Natural killer cell (primary cell): ENCODE measurements at regions not wholly inside any gene's neighbourhood (a gene's known extent, or its start where the extent isn't known, plus 50 kb on each side); places are given as distances from the start of the nearest gene placed in this dataset.

Experiments used
- ATAC-seq, 3 donors: fragments of 150-1000 bp in 2 of 3; fragments of 200-7000 bp in 1 of 3; cut with Tn5 transposase; 1 replicate in 1 of 3; 2 replicates in 2 of 3; pipeline ENCODE4 v1.10.0; 2021; ENCODE audit warnings: mild to moderate bottlenecking in 2 of 3, moderate library complexity in 2 of 3
- DNase-seq, 2 donors: peaks; one replicate each; pipeline versions ENCODE4 v3.0.0 to v3.0.0-alpha.2; 2013 to 2021; ENCODE audit warnings: mixed read lengths in 1 of 2
- H3K27ac ChIP-seq: one replicate; pipeline ENCODE4 v1.5.1; 2013; ENCODE audit warnings: mild to moderate bottlenecking, low read length
- H3K27me3 ChIP-seq: one replicate; pipeline ENCODE4 v1.6.1; 2013; ENCODE audit warnings: low read length; ENCODE audit not compliant: control insufficient read depth, insufficient read depth
- H3K36me3 ChIP-seq: one replicate; pipeline ENCODE4 v1.6.1; 2013; ENCODE audit warnings: low read length; ENCODE audit not compliant: control insufficient read depth, insufficient read depth
- H3K4me1 ChIP-seq: one replicate; pipeline ENCODE4 v1.6.1; 2013; ENCODE audit warnings: low read length; ENCODE audit not compliant: control insufficient read depth, insufficient read depth
- H3K4me3 ChIP-seq: one replicate; pipeline ENCODE4 v1.5.1; 2013; ENCODE audit warnings: low read length
- H3K9me3 ChIP-seq: one replicate; pipeline ENCODE4 v1.6.1; 2013; ENCODE audit warnings: low read length; ENCODE audit not compliant: control insufficient read depth, insufficient read depth
- H3K27ac Mint-ChIP-seq, 2 donors: one replicate each; pipeline ENCODE4 v1.8.0; 2022; ENCODE audit warnings: mild to moderate bottlenecking in 2 of 2, mixed read lengths in 2 of 2, moderate library complexity in 1 of 2
- H3K27me3 Mint-ChIP-seq, 2 donors: one replicate each; pipeline ENCODE4 v1.8.0; 2022; ENCODE audit warnings: low read depth in 2 of 2, mixed read lengths in 2 of 2
- H3K36me3 Mint-ChIP-seq: one replicate; pipeline ENCODE4 v1.8.0; 2022; ENCODE audit warnings: mixed read lengths
- H3K4me1 Mint-ChIP-seq, 2 donors: one replicate each; pipeline ENCODE4 v1.8.0; 2022; ENCODE audit warnings: mixed read lengths in 2 of 2
- H3K4me3 Mint-ChIP-seq: one replicate; pipeline ENCODE4 v1.8.0; 2022; ENCODE audit warnings: mild to moderate bottlenecking, moderate library complexity, mixed read lengths
- H3K9me3 Mint-ChIP-seq, 2 donors: one replicate each; pipeline ENCODE4 v1.8.0; 2022; ENCODE audit warnings: mixed read lengths in 2 of 2
- WGBS: methylation state at CpG from one replicate; pipeline ENCODE4 v1.1.7; 2013; ENCODE audit warnings: missing lambda C conversion rate; ENCODE audit not compliant: insufficient coverage; 5-methylcytosine and 5-hydroxymethylcytosine counted together
- intact Hi-C: fragments of 100-400 bp; cut with micrococcal nuclease; formaldehyde crosslinking; loops from one replicate; pipeline ENCODE4 v1.14.2; 2022
- TF ChIP-seq, protein P1 (sequence below): fragments of 200-600 bp; IDR thresholded peaks from one replicate; pipeline ENCODE4 v1.8.0; 2022; ENCODE audit warnings: antibody characterized with exemption

DNA sequence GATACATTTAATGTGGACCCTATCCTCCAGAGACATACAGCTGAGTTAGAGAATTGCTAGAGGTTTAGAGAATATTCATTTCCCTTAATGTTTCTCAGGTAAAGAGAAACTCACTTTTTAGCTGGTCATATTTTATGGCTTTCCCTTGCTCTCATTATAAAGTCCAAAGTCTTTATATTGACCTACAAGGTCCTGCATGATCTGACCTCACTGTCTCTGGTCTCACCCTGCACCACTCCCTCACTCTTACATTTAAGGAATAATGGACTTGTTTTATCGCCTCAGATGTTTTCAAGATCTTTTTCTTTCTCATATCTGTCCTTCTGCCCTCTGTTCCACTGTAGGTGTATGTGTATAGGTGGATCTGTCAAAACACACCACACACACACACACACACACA, 597.3 kb downstream of the PLCL1 start:
- no peaks in the 10 kb centered on the region for H3K27me3 ChIP-seq
- ATAC-seq (no peak), DNase-seq (no peak)
- H3K9me3 ChIP-seq: no peaks in the 10 kb centered on the region
- H3K36me3 ChIP-seq: no peaks in the 10 kb centered on the region
- H3K4me1 Mint-ChIP-seq: no peaks in the 10 kb centered on the region
- TF ChIP-seq, protein P1, sequence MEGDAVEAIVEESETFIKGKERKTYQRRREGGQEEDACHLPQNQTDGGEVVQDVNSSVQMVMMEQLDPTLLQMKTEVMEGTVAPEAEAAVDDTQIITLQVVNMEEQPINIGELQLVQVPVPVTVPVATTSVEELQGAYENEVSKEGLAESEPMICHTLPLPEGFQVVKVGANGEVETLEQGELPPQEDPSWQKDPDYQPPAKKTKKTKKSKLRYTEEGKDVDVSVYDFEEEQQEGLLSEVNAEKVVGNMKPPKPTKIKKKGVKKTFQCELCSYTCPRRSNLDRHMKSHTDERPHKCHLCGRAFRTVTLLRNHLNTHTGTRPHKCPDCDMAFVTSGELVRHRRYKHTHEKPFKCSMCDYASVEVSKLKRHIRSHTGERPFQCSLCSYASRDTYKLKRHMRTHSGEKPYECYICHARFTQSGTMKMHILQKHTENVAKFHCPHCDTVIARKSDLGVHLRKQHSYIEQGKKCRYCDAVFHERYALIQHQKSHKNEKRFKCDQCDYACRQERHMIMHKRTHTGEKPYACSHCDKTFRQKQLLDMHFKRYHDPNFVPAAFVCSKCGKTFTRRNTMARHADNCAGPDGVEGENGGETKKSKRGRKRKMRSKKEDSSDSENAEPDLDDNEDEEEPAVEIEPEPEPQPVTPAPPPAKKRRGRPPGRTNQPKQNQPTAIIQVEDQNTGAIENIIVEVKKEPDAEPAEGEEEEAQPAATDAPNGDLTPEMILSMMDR: no peak
- WGBS: no CpG with 5 or more reads among the region's 1 CpG
- no peaks in the 10 kb centered on the region for H3K27me3 Mint-ChIP-seq
- intact Hi-C loops: no loop called here
- no peaks in the 10 kb centered on the region for H3K9me3 Mint-ChIP-seq
- H3K36me3 Mint-ChIP-seq: no peaks in the 10 kb centered on the region
- no peak overlapping the region for H3K27ac Mint-ChIP-seq
- H3K4me1 ChIP-seq: no peaks in the 10 kb centered on the region
- no peak overlapping the region for H3K4me3 Mint-ChIP-seq
- no peak overlapping the region for H3K27ac ChIP-seq
- H3K4me3 ChIP-seq: no peak overlapping the region

DNA sequence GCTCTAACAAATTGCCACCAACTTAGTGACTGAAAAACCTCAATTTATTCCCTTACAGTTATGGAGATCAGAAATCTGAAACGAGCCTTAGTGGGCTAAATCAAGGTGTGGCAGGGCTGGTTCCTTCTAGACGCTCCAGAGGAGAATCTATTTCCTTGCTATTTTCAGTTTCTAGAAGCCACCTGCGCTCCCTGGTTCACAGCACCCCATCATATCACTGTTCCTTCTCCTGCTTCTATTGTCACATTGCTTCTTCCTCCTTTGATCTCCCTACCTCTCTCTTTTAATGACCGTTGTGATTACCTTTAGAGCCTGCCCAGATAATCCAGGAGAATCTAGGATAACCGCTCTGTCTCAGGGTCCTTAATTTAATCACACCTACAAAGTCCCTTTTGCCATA, 596.6 kb downstream of the PLCL1 start:
- no peaks in the 10 kb centered on the region for H3K36me3 Mint-ChIP-seq
- H3K27ac Mint-ChIP-seq: no peak overlapping the region

DNA sequence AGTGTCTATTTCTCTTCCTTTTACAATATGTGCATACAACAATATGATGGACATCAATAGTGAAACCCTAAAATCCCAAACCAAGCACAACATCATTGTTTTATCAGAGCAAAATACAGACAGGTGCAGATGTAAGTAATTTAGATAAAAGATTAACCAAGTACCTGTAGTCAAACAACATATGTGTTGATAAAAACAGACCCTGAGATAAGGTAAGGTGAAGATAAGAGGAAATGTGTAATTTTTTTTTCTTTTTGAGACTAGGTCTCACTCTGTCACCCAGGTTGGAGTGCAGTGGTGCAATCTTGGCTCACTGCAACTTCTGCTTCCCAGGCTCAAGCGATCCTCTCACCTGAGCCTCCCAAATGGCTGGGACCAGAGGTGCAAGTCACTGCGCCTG, 589.8 kb downstream of the PLCL1 start:
- peaks cover 0 to 2% of the 10 kb centered on the region in 2 donors for H3K9me3 Mint-ChIP-seq
- ATAC-seq: no peak
- no peaks in the 10 kb centered on the region for H3K4me1 ChIP-seq
- H3K27me3 Mint-ChIP-seq: peaks cover 2 to 7% of the 10 kb centered on the region in 2 donors
- H3K4me1 Mint-ChIP-seq: no peaks in the 10 kb centered on the region
- TF ChIP-seq, protein P1: no peak
- H3K27me3 ChIP-seq: no peaks in the 10 kb centered on the region
- no peak overlapping the region for H3K4me3 Mint-ChIP-seq
- 95% methylated on average over 2 of the region's 2 CpGs for WGBS
- H3K27ac ChIP-seq: no peak overlapping the region
- no peak for DNase-seq
- no peak overlapping the region for H3K4me3 ChIP-seq
- H3K36me3 Mint-ChIP-seq: no peaks in the 10 kb centered on the region
- H3K9me3 ChIP-seq: no peaks in the 10 kb centered on the region
- no peak overlapping the region for H3K27ac Mint-ChIP-seq
- intact Hi-C loops: no loop called here
- H3K36me3 ChIP-seq: no peaks in the 10 kb centered on the region

More for the DNA sequence above, 596.6 kb downstream of the PLCL1 start:
- no peak for ATAC-seq
- Histone ChIP-seq H3K27ac (no peak overlapping the region), H3K27me3 (no peaks in the 10 kb centered on the region), H3K4me1 (no peaks in the 10 kb centered on the region), H3K9me3 (no peaks in the 10 kb centered on the region), H3K4me3 (no peak overlapping the region), H3K36me3 (no peaks in the 10 kb centered on the region)
- no peak overlapping the region for H3K4me3 Mint-ChIP-seq
- H3K9me3 Mint-ChIP-seq: no peaks in the 10 kb centered on the region
- no peaks in the 10 kb centered on the region for H3K27me3 Mint-ChIP-seq
- TF ChIP-seq, protein P1: no peak
- intact Hi-C loops: no loop called here
- H3K4me1 Mint-ChIP-seq: no peaks in the 10 kb centered on the region
- no peak for DNase-seq
- 60% methylated on average over 5 of the region's 5 CpGs for WGBS

DNA sequence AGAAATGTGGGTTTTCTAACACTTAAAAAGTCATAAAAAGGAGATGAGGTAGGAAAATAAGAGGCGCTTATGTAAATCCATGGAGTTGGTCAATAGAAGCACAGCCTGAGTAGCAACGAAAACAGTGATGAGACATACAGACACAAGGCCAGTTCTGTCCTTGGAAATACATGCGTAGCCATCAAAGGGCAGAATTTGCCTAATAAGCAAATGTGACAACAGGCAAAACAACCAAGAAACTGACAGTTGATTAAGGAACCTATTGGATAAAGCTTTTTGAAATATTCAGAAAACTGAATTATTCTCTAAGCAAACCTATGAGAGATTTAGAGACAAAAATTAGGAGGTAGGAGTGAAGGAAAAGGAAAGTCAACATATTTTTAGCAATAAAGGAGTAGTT, 586.3 kb downstream of the PLCL1 start:
- Histone ChIP-seq H3K9me3 (no peaks in the 10 kb centered on the region), H3K36me3 (no peaks in the 10 kb centered on the region), H3K4me1 (no peaks in the 10 kb centered on the region), H3K27ac (no peak overlapping the region), H3K4me3 (no peak overlapping the region), H3K27me3 (no peaks in the 10 kb centered on the region)
- WGBS: 93% methylated on average over 3 of the region's 3 CpGs
- TF ChIP-seq, protein P1: no peak
- Mint-ChIP-seq H3K4me3 (no peak overlapping the region), H3K27me3 (peaks cover 2 to 9% of the 10 kb centered on the region in 2 donors), H3K27ac (no peak overlapping the region), H3K4me1 (no peaks in the 10 kb centered on the region), H3K36me3 (no peaks in the 10 kb centered on the region), H3K9me3 (peaks cover 0 to 2% of the 10 kb centered on the region in 2 donors)
- intact Hi-C loops: no loop called here
- ATAC-seq (no peak), DNase-seq (no peak)
